ENCODE measurements at regions not wholly inside any gene's neighbourhood (a gene's known extent, or its start where the extent isn't known, plus 50 kb on each side); places are given as distances from the start of the nearest gene placed in this dataset.

DNA sequence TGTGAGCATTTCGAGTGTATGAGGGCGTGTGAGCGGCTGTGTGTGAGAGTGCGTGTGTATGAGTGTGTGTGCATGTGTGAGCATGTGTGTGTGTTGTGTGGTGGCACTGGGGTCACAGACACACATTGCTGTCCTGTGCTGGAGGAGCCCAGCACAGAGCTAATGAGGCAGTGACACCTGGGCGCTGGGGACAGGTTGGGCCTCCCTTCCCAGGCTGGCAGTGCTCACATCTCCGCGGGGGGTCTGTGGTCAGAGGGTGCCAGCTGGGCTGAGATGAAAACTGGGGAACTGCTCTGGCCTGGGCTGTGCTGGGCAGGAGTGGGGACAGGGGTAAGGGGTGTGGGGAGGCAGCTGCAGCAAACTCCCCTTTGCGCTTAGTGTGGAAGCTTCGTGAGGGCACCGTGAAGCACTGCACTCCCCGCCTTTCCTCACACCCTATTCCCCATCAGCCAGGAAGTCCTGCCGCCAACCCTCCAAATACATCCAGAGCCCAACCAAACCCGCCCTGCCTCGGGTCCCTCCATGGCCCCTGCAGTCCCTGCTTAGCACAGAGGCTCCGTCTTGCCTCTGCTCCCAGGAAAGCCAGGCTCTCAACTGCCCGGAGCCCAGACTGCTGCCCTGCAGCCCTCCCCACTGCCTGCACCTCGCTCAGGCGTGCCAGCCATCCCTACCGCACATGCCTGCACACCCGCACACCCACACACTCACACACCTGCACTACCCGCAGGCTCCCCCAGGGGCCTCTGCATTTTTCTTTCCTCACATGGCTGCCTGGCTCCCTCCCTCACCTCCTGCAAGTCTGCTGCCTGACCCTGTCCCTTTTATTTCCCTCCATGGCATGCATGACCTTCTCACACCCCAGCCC is 62.0 kb upstream of the THY1 start:
- no peaks in the 10 kb centered on the region for H3K9me3 ChIP-seq (ENCODE audit: insufficient read depth, low read depth, low read length)
- H3K27ac ChIP-seq (ENCODE audit: low read length), result no peak overlapping the region
- H3K36me3 ChIP-seq (ENCODE audit: insufficient read depth, low read depth, low read length), result no peaks in the 10 kb centered on the region
- no peaks in the 10 kb centered on the region for H3K4me1 ChIP-seq (ENCODE audit: insufficient read depth, low read length)
- H3K27me3 ChIP-seq (ENCODE audit: insufficient read depth, low read length), result peaks cover 11% of the 10 kb centered on the region
- H3K9ac ChIP-seq (ENCODE audit: low read depth, low read length), result no peak overlapping the region
- H3K4me3 ChIP-seq (ENCODE audit: low read length), result no peak overlapping the region

GRCh38 chr11:119483881-119484371 is 61.0 kb upstream of the THY1 start:
- Histone ChIP-seq H3K4me3 (ENCODE audit: low read length) (no peak overlapping the region), H3K4me1 (ENCODE audit: insufficient read depth, low read length) (no peaks in the 10 kb centered on the region), H3K27ac (ENCODE audit: low read length) (no peak overlapping the region), H3K27me3 (ENCODE audit: insufficient read depth, low read length) (peaks cover 11% of the 10 kb centered on the region), H3K36me3 (ENCODE audit: insufficient read depth, low read depth, low read length) (no peaks in the 10 kb centered on the region), H3K9ac (ENCODE audit: low read depth, low read length) (no peak overlapping the region), H3K9me3 (ENCODE audit: insufficient read depth, low read depth, low read length) (no peaks in the 10 kb centered on the region)

DNA sequence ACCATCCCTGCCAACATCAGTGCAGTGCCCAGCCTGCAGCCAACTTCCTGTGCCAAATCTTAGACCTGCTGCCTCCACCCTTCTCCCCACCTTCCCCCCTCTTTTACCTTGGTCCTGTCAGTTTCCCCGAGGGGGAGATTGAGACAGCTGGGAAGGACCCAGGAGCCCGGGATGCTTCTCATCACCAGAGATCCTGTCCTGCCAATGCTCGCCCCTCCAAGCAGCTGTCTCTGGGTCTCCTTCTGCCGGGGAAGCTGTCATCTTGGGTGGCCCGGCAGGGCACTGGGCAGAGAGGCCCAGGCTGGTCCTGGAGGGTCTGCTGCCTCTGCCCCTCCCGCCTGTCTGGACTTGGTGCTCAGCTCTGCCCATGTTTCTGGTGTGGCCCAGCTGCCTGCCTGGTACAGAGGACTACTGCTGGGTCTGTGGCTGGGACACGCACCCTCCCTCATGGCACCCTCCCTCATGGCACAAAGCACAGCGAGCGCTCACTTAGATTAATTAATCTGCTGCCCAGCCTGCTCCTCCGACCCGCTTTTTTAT is 60.4 kb upstream of the THY1 start:
- Histone ChIP-seq H3K4me3 (ENCODE audit: low read length) (no peak overlapping the region), H3K9me3 (ENCODE audit: insufficient read depth, low read depth, low read length) (no peaks in the 10 kb centered on the region), H3K4me1 (ENCODE audit: insufficient read depth, low read length) (no peaks in the 10 kb centered on the region), H3K27me3 (ENCODE audit: insufficient read depth, low read length) (peaks cover 11% of the 10 kb centered on the region), H3K27ac (ENCODE audit: low read length) (no peak overlapping the region), H3K36me3 (ENCODE audit: insufficient read depth, low read depth, low read length) (no peaks in the 10 kb centered on the region), H3K9ac (ENCODE audit: low read depth, low read length) (no peak overlapping the region)

DNA sequence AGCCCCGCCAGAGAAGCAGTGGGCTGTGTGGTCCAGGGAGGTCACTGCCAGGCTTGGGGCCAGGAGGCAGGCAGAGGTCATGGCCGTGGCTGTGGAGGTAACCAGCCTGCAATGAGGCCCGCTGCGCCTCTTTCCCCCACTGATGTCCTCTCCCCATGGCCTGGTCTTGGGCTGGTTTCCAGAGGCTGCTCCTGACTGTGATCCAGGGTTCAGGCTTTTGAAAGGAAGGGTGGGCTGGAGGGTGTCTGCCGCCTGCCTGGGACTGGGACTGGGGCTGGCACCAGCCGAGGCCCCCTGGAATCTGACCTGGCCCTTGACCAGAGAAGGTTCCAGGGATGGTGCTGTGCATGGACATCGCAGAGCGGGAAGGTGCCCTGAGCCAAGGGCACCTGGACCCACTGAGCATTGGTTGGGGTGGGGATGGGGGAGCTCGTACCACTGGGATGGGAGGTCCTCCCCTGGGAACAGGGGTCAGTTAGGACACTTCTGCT is 59.6 kb upstream of the THY1 start:
- Histone ChIP-seq H3K9ac (ENCODE audit: low read depth, low read length) (no peak overlapping the region), H3K27me3 (ENCODE audit: insufficient read depth, low read length) (peaks cover 11% of the 10 kb centered on the region), H3K4me3 (ENCODE audit: low read length) (no peak overlapping the region), H3K4me1 (ENCODE audit: insufficient read depth, low read length) (no peaks in the 10 kb centered on the region), H3K27ac (ENCODE audit: low read length) (no peak overlapping the region), H3K36me3 (ENCODE audit: insufficient read depth, low read depth, low read length) (no peaks in the 10 kb centered on the region), H3K9me3 (ENCODE audit: insufficient read depth, low read depth, low read length) (no peaks in the 10 kb centered on the region)

DNA sequence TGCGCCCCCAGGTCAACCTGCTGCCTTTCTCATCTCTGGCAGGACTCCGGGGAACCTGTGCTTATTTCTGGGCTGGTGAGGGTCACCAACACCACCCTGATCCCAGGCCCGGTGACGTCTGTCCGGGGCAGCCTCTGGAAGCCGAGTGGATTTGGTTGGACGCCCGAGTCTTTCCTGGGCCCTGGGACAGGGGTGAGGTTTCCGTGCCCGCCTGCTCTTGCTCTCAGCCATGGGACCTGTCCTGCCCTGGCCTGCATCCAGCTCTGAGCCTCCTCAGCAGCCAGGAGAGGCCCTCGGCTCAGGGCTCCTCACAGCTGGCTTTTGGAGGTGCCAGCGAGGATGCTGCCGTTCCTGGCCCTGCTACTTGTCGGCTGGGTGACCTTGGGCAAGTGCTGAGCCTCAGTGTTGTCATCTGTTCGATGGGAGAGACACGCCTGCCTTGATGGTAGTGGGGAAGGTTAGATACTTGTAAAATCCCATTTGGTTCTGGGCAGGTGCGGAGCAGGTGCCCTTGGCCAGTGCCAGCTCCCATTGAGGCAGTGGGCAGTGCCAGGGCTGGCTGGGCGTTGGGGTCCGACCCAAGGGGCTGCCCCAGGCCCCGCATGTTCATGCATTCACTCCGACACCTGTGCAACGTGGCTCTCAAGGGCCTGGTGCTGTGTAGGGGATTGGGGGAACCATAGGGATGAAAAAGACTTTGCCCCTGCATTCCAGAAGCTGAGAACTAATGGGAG is 58.9 kb upstream of the THY1 start:
- Histone ChIP-seq H3K27ac (ENCODE audit: low read length) (no peak overlapping the region), H3K27me3 (ENCODE audit: insufficient read depth, low read length) (peaks cover 11% of the 10 kb centered on the region), H3K9me3 (ENCODE audit: insufficient read depth, low read depth, low read length) (no peaks in the 10 kb centered on the region), H3K4me1 (ENCODE audit: insufficient read depth, low read length) (no peaks in the 10 kb centered on the region), H3K36me3 (ENCODE audit: insufficient read depth, low read depth, low read length) (no peaks in the 10 kb centered on the region), H3K4me3 (ENCODE audit: low read length) (peak overlapping the region; percentile 45; the same call in 1 of the 2 replicates), H3K9ac (ENCODE audit: low read depth, low read length) (peak overlapping the region; percentile 54; the same call in 1 of the 2 replicates)

- Histone ChIP-seq H3K27ac (ENCODE audit: low read length) (no peak overlapping the region), H3K9ac (ENCODE audit: low read depth, low read length) (peak overlapping the region; percentile 54; the same call in 1 of the 2 replicates), H3K36me3 (ENCODE audit: insufficient read depth, low read depth, low read length) (no peaks in the 10 kb centered on the region)
Measured at GRCh38 chr11:119481021-119481666, 58.2 kb upstream of the THY1 start.

GRCh38 chr11:119480380-119481020 is 57.5 kb upstream of the THY1 start:
- H3K9ac ChIP-seq (ENCODE audit: low read depth, low read length), result no peak overlapping the region
- no peak overlapping the region for H3K27ac ChIP-seq (ENCODE audit: low read length)
- H3K4me1 ChIP-seq (ENCODE audit: insufficient read depth, low read length), result no peaks in the 10 kb centered on the region
- H3K27me3 ChIP-seq (ENCODE audit: insufficient read depth, low read length), result peaks cover 11% of the 10 kb centered on the region
- no peaks in the 10 kb centered on the region for H3K36me3 ChIP-seq (ENCODE audit: insufficient read depth, low read depth, low read length)
- H3K4me3 ChIP-seq (ENCODE audit: low read length), result no peak overlapping the region
- no peaks in the 10 kb centered on the region for H3K9me3 ChIP-seq (ENCODE audit: insufficient read depth, low read depth, low read length)

More at GRCh38 chr11:119481021-119481666, 58.2 kb upstream of the THY1 start:
- Histone ChIP-seq H3K4me1 (ENCODE audit: insufficient read depth, low read length) (no peaks in the 10 kb centered on the region), H3K4me3 (ENCODE audit: low read length) (peak overlapping the region; percentile 45; the same call in 1 of the 2 replicates), H3K9me3 (ENCODE audit: insufficient read depth, low read depth, low read length) (no peaks in the 10 kb centered on the region), H3K27me3 (ENCODE audit: insufficient read depth, low read length) (peaks cover 11% of the 10 kb centered on the region)

DNA sequence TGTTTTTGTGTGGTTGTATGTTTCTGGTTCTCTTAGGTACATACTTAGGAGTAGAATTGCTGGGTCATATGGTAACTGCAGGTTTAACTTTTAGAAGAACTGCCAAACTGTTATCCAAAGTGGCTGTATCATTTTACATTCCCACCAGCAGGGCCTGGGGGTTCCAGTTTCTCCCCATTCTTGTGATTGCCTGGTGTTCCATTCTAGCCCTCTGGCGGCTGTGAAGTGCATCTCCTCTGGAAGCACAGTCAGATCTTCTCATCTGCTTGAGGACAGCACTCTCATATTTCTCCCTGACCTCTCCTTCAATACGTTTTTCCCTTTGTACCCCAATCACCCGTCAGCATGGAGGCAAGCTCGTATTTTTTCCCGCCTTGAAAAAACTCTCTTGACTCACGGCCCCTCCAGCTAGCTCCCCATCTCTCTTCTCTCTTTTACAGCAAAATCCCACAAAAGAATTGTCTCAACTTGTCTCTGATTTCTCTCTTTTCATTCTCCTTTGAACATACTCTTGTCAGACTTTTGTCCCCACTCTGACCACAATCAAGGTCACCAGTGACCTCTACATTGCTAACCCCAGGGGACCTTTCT is 56.8 kb upstream of the THY1 start:
- Histone ChIP-seq H3K9ac (ENCODE audit: low read depth, low read length) (no peak overlapping the region), H3K9me3 (ENCODE audit: insufficient read depth, low read depth, low read length) (no peaks in the 10 kb centered on the region), H3K27ac (ENCODE audit: low read length) (no peak overlapping the region), H3K36me3 (ENCODE audit: insufficient read depth, low read depth, low read length) (no peaks in the 10 kb centered on the region), H3K4me1 (ENCODE audit: insufficient read depth, low read length) (no peaks in the 10 kb centered on the region), H3K27me3 (ENCODE audit: insufficient read depth, low read length) (peaks cover 11% of the 10 kb centered on the region), H3K4me3 (ENCODE audit: low read length) (no peak overlapping the region)

DNA sequence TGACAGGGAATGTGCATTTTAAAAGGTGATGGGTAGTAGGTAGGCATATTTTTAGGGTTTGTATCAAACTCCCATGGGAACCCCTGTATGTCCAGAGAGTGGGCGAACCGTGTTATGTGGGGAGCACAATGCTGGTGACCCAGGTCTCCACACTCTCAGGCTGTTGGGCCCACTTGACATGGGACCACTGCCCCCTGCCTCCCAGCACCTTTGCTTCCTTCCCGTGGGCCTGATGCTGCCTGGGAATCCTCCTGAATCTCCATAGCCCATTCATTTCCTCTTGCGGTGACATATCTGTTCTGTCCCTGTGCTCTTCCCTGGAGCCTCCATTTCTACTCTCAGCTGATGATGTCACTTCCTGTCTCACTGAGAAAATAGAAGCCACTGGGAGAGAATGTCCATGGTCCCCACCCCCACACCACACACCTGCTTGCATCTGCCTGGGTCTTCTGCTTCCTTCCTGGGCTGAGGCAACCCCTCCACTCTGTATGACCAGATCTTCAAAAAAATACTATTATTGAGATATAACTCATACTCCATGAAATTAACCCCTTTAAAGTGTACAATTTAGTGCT is 55.8 kb upstream of the THY1 start:
- no peaks in the 10 kb centered on the region for H3K36me3 ChIP-seq (ENCODE audit: insufficient read depth, low read depth, low read length)
- H3K4me1 ChIP-seq (ENCODE audit: insufficient read depth, low read length), result no peaks in the 10 kb centered on the region; the same call in 1 of the 2 replicates
- no peak overlapping the region for H3K27ac ChIP-seq (ENCODE audit: low read length)
- H3K9ac ChIP-seq (ENCODE audit: low read depth, low read length), result no peak overlapping the region
- H3K9me3 ChIP-seq (ENCODE audit: insufficient read depth, low read depth, low read length), result no peaks in the 10 kb centered on the region
- peaks cover 11% of the 10 kb centered on the region for H3K27me3 ChIP-seq (ENCODE audit: insufficient read depth, low read length)
- no peak overlapping the region for H3K4me3 ChIP-seq (ENCODE audit: low read length)

DNA sequence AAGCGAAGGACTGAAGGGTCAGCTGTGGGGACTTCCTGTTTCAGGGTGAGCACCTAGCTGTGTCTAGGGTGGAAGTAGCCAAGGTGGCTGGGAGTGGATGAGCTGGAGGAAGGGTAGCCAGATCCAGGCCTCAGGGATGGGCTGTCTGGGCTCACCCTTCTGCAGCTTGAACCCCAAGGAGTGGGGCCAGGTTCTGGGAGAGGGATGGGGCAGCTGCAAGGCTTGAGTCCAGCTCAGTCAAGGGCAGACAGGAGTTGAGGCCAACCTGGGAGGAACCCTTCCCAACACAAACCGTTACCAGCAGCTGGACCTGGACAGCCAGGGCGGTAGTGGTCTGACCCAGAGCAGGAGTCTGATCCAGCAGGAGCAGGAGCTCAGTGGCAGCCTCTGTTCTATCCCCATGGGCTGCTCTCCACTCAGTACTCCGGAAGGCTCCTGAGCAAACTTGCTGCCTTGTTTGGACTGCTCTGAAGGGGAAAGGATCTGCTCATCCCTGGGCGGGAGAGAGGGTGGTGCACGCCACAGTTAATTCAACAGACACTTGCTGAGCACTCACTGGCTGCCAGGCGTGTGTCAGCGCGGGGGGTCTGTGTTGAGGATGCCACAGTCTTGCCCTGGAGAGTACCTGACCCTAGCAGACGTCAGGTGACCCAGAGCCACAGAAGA is 53.8 kb upstream of the THY1 start:
- Histone ChIP-seq H3K27me3 (ENCODE audit: insufficient read depth, low read length) (peaks cover 3% of the 10 kb centered on the region), H3K4me1 (ENCODE audit: insufficient read depth, low read length) (no peaks in the 10 kb centered on the region; the same call in 1 of the 2 replicates), H3K9ac (ENCODE audit: low read depth, low read length) (no peak overlapping the region), H3K36me3 (ENCODE audit: insufficient read depth, low read depth, low read length) (no peaks in the 10 kb centered on the region), H3K27ac (ENCODE audit: low read length) (no peak overlapping the region), H3K9me3 (ENCODE audit: insufficient read depth, low read depth, low read length) (no peaks in the 10 kb centered on the region), H3K4me3 (ENCODE audit: low read length) (no peak overlapping the region)

Data from iPS-20b (cell line).